ENCODE measurements at regions not wholly inside any gene's neighbourhood (a gene's known extent, or its start where the extent isn't known, plus 50 kb on each side); places are given as distances from the start of the nearest gene placed in this dataset.
"Not testable (repeated sequence)": the region's sequence is repeated elsewhere in the genome, so short reads cannot be mapped to it uniquely, and the experiment has no call there.

DNA sequence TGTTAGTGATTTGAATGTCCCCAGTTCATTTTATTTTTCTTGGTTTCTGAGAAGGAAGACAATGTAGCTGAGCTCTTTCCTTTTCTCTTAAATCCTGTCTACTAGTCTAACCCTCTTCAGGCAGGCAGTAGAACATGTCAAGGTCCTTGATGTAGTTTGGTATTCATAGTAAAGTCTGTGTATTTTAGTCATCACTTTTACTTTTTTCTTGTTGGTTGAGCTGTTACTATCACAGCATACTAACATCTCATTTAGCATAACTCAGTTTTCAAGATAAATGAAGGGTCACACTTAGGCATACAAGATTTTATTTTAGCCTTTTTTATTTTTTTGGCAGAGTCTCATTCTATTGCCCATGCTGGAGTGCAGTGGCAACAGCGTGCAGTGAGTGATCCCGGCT is 70.5 kb downstream of the KPNA2 start:
- no peak for DNase-seq (ENCODE audit: low read depth)
- TF ChIP-seq, protein P1, sequence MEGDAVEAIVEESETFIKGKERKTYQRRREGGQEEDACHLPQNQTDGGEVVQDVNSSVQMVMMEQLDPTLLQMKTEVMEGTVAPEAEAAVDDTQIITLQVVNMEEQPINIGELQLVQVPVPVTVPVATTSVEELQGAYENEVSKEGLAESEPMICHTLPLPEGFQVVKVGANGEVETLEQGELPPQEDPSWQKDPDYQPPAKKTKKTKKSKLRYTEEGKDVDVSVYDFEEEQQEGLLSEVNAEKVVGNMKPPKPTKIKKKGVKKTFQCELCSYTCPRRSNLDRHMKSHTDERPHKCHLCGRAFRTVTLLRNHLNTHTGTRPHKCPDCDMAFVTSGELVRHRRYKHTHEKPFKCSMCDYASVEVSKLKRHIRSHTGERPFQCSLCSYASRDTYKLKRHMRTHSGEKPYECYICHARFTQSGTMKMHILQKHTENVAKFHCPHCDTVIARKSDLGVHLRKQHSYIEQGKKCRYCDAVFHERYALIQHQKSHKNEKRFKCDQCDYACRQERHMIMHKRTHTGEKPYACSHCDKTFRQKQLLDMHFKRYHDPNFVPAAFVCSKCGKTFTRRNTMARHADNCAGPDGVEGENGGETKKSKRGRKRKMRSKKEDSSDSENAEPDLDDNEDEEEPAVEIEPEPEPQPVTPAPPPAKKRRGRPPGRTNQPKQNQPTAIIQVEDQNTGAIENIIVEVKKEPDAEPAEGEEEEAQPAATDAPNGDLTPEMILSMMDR (IDR thresholded peaks at IDR 0.05; ENCODE audit: insufficient read depth, low read length): no peak
- H3K4me3 ChIP-seq (ENCODE audit: low read depth, low read length): no peak overlapping the region

DNA sequence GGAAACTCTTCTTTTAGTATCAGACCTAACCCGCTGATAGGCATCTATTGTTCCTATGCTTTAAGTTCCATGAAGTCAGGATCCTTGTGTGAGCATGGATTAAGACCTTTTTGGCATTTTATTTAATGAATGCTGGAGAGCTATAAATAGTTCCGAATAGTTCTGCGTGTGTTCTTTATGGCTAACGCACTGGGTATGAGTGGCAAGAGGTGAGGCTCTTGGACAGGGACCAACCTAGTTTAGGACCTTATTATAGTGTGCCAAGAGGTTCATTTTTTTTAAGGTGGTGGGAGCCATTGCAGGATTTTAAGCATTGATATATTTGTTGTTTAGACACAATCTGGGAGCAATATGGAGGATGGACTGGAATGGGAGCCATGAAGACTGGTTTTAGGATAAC is 71.8 kb downstream of the KPNA2 start:
- DNase-seq (ENCODE audit: low read depth): no peak
- TF ChIP-seq, protein P1 (IDR thresholded peaks at IDR 0.05; ENCODE audit: insufficient read depth, low read length): no peak
- no peak overlapping the region for H3K4me3 ChIP-seq (ENCODE audit: low read depth, low read length)

DNA sequence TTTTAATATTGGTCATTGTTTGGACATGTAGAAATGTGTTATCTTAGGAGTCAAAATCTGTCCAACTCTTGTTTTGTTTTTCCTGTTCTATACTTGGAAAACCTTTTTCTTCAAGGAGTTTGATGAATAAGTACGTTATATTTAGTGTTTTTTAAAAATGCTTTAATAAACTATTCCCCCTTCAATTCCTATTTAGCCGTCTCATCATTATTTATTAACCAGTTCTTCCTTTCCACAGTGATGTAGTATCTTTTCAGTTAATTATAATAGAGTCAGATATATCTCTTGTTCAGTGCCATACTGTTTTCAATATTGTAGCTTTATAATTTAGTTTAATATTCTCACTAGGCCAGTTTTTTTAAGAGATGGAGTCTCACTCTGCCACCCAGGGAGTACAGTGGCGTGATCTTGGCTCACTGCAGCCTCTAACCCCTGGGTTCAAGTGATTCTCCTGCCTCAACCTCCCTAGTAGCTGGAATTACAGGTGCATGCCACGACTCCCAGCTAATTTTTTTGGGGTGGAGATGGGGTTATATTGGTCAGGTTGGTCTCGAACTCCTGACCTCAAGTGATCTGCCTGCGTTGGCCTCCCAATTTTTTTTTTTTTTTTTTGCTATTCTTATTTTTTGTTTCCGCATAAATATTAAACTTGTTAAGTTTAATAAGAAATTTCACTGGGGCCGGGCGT is 72.9 kb downstream of the KPNA2 start:
- DNase-seq (ENCODE audit: low read depth): no peak
- TF ChIP-seq, protein P1 (IDR thresholded peaks at IDR 0.05; ENCODE audit: insufficient read depth, low read length): no peak
- no peak overlapping the region for H3K4me3 ChIP-seq (ENCODE audit: low read depth, low read length)

DNA sequence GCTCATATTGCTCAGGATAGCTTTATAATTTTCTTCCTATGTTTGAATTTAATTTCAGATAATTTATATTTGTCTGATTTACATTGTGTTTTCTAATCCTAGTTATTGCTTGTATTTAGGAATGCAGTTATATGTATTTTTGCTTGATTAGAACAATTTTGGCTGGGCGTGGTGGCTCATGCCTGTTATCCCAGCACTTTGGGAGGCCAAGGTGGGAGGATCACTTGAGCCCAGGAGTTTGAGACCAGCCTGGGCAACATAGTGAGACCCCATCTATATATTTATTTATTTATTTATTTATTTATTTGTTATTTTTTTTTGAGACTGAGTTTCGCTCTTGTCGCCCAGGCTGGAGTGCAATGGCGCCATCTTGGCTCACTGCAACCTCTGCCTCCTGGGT is 73.9 kb downstream of the KPNA2 start:
- DNase-seq (ENCODE audit: low read depth); H3K4me3 ChIP-seq (ENCODE audit: low read depth, low read length): not testable (repeated sequence)

DNA sequence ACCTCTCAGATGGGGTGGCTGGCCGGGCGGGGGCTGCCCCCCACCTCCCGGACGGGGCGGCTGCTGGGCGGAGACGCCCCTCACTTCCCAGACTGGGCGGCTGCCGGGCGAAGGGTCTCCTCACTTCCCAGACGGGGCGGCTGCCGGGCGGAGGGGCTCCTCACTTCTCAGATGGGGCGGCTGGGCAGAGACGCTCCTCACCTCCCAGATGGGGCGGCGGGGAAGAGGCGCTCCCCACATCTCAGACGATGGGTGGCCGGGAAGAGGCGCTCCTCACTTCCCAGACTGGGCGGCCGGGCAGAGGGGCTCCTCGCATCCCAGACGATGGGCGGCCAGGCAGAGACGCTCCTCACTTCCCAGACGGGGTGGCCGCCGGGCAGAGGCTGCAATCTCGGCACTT is 80.7 kb downstream of the KPNA2 start:
- not testable (repeated sequence) for H3K4me3 ChIP-seq (ENCODE audit: low read depth, low read length); DNase-seq (ENCODE audit: low read depth)

DNA sequence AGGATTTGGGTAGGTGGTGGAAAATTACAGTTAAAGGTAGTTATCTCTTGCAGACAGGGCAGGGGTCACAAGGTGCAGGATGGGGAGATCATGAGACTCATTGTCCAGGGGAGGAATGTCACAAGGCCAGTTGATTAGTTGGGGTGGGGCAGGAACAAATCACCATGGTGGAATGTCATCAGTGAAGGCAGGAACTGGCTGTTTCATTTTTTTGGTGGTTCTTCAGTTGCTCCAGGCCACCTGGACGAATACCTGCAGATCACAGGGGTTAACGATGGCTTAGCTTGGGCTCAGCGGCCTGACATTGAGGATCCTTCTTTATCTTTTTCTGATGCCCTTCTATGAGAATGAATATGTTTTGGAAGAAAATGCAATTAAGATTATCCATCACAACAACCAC is 87.1 kb downstream of the KPNA2 start:
- DNase-seq (ENCODE audit: low read depth): no peak
- TF ChIP-seq, protein P1 (IDR thresholded peaks at IDR 0.05; ENCODE audit: insufficient read depth, low read length): no peak
- H3K4me3 ChIP-seq (ENCODE audit: low read depth, low read length): no peak overlapping the region

DNA sequence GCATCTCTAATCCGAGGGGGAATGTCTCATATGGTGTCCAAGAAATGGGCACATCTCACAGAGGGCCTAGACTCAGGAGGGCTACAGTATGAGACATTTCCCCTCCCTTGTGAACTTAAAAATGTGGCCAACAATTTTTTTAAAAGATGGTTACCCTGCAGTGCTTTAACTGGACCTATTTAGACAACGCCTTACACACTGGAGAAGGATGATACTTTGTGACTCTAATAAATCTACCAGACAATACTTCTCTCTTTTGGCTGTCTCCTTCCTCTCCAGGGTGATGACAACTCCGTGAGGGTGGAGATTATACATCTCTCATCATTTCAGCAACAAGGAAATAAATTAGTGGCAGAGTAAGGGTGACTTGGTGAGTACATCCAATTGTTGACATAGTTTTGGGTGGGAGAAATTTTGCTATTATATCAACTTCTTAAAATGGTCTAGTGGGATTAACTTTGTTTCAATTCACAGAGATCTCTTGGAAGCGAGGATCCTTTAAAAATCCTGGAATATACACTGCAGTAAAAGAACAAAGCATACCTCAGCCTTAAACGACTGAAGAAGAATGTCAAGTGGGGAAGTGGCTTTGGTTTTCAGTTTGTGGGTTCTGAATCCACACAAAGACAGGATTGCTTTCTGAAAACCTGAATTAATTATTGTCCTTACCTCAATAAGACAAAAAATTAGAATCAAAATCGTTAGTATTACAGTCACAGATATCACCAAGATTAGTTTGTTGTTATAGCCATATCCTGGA is 89.8 kb downstream of the KPNA2 start:
- no peak for DNase-seq (ENCODE audit: low read depth)
- H3K4me3 ChIP-seq (ENCODE audit: low read depth, low read length): no peak overlapping the region
- TF ChIP-seq, protein P1 (IDR thresholded peaks at IDR 0.05; ENCODE audit: insufficient read depth, low read length): no peak

DNA sequence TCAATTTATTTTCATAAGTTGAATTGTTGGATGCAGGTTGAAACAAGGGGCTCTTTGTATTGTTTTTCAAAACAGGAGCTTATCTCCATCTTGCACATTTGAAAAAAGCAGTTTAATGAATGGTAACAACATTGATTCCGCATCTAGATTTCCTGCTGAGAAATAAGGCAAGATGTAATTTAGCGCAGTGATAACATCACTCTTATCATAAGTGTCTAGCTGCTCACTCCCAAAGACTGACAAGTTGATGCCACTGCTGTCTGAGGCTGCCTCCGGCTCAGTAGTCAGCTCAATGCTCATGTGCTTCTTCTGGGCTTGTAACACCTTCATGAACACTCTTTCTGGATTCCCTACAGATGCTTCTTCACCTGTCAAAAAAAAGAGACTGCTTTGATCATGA is 92.4 kb downstream of the KPNA2 start:
- no peak for DNase-seq (ENCODE audit: low read depth)
- TF ChIP-seq, protein P1 (IDR thresholded peaks at IDR 0.05; ENCODE audit: insufficient read depth, low read length): no peak
- no peak overlapping the region for H3K4me3 ChIP-seq (ENCODE audit: low read depth, low read length)

All from fibroblast of the aortic adventitia (primary cell).